Esophagus mucosa (tissue), 1 donor: ENCODE measurements at regions not wholly inside any gene's neighbourhood (a gene's known extent, or its start where the extent isn't known, plus 50 kb on each side); places are given as distances from the start of the nearest gene placed in this dataset.
"Not testable (repeated sequence)": the region's sequence is repeated elsewhere in the genome, so short reads cannot be mapped to it uniquely, and the experiment has no call there.

Source experiments
- ATAC-seq: fragments of 200-7000 bp; cut with Tn5 transposase; one replicate; pipeline ENCODE4 v1.9.1; 2020
- donor health status: DM: yes; HTN: yes; CAD: no.

DNA sequence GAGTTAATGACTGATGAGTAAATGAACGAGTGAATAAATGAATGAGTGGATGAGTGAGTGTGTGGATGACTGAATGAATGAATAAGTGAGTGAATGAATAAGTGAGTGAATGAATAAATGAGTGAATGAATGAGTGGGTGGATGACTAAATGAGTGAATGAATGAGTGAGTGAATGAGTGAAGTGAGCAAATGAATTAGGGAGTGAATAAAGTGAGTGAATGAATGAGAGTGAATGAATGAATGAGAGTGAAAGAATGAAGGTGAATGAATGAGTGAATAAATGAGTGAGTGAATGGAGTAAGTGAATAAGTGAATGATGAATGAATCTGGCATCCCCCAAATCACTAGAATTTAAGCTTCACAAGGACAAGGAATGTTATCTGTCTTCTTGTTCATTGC lies 1253.0 kb downstream of the TYW1 start:
- ATAC-seq = no peak

DNA sequence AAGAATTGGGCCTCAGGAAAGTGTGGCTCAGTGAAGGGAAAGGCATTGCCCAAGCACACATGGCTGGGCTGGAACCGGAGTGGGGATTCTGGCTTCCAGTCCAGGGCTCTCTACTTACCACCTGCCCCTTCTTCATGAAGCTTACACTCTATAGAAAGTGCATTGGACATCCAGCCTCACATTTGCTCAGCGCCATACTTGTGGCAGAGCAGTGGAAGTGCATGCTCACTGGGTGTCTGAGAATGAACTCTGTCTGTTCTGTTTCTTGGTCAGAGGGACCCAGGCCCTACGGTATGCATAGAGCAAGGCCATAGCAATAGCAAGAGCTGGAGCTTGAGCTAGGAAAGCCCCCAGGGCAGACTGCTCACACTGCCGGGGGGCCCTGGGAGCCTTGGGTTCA lies 1253.5 kb downstream of the TYW1 start:
- no peak for ATAC-seq

DNA sequence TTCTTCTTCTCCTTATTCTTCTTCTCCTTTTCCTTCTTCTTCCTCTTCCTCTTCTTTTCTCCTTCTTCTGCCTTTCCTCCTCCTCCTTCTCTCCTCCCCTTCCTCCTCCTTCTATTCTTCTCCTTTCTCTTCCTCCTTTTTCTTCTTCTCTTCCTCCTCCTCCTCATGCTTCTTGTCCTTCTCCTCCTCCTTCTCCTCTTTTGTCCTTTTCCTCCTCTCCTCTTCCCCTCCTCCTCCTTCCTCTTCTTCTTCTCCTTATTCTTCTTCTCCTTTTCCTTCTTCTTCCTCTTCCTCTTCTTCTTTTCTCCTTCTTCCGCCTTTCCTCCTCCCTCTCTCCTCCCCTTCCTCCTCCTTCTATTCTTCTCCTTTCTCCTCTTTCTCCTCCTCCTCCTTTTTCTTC lies 1258.2 kb downstream of the TYW1 start:
- ATAC-seq = not testable (repeated sequence)

DNA sequence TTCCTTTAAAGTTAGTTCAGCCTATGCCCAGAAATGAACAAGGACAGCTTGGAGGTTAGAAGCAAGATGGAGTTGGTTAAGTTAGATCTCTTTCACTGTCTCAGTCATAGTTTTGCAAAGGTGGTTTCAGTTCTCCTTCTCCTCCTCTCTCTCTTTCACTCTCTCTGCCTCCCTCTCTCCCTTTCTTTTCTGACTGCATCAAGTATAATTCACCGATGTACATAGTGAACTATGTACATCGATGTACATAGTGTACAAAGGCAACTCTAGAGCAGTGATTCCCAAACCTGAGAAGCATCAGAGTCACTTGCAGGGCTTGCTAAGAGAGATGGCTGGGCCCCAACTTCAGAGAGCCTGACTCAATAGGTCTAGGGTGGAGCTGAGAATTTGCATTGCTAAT lies 1259.7 kb downstream of the TYW1 start:
- no peak for ATAC-seq

DNA sequence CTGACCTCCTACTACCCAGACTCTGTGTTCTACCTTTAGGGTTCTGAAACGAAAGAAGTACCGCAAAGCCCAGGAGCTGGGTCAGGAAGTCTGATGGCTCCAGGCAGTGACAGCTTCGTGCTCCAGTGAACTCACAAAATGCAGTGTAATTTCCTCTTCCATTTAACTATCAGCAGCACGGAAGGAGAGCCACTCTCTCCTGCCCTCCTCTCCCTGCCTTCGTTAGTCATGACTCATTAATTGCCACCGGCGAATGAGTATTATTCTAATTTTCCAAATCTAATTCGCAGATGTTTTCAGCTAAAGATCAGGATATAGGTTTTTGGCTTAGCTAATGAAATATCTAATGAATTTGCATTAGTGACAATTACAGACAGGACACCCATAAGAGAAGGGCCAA lies 1262.0 kb downstream of the TYW1 start:
- ATAC-seq = no peak

DNA sequence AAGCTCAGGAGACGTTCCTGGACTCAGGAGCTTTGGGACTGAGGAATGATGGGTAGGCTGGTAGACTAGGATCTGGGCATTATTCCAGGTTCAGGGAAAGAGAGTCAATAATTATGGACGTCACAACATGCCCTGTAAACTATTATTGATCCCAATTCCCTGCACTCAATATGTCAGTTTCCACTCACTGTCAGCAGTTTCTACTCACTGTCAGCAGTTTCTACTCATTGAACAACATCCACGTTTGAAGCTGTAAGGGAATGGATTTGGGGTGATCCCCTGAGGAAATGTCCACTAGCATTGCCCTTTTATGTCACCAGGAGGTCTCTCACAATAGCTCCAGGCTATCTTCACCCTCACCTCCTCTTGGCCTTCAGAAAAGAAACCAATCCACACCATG lies 1268.6 kb downstream of the TYW1 start:
- ATAC-seq = no peak

DNA sequence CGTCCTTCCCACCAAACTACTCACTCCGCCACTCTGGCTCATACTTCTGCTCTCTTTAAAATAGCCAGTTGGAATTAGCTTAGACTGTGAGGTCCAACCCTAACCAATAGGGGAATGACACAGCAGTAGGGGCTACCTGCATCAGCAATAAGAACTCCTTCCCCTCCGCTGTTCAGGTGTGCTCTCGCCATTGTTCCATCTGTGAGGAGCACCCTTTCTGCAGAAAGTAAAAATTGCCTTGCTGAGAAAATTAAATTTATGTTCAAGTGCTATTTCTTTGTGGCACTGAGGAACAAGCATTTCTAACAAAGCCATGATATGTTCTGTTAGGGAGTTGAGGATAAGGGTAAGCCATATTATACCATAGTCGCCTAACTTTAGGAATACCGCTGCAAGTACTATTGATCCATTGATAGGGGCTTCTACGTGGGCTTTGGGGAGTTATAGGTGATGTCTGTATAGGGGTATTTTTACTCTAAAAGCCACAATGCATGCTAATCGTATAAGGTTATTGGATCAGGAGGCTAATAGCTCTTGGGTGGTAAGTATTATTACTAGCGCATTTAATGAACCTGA lies 1269.5 kb downstream of the TYW1 start:
- ATAC-seq = no peak

DNA sequence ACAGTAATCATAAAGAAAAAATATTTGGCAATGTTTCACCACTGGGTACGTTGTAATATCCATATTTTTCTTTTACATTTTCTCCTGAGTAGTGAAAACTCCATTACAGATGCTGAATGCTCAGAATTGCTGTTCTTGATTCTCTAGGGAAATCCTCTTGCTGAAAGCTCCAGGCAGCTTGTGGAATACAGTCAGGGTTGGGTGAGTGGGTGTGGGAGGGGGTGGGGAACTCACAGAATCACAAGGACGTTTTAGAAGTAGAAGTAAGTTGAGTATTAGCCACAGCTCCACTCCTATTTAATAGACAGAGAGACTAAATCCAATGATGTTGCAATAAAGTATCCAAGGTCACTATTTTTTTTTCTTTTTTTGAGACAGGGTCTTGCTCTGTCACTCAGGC lies 1270.9 kb downstream of the TYW1 start:
- no peak for ATAC-seq

DNA sequence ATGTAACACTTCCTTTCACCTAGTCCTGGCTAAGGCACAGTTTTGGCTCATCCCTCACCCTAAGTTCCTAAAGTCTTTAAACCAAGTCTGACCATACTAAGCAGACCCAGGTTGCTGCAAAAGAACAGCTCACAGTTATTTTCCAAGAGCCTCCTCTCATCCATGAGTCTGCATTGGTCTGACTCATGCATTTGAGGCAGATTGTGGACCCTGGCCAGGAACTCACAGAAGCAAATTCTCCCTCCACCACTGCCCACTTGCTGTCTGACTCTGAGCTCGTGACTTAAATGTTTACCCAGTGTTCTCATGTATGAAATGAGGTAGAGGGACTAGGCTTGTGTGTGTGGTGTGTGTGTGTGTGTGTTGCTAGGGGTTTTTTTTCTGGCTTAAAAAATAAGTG lies 1272.8 kb downstream of the TYW1 start:
- no peak for ATAC-seq

DNA sequence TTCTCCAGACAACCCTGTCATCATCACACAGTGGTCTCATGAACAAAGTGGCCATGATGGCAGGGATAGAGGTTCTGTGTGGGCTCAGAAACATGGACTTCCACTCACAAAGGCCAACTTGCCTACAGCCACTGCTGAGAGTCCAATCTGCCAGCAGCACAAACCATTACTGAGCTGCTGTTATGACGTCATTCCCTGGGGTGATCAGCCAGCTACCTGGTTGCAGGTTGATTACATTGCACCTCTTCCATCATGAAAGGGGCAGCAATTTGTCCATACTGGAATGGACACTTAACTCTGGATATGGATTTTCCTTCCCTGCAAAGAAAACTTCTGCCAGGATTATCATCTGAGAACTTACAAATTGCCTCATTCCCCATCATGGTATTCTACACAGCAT lies 1275.9 kb downstream of the TYW1 start:
- no peak for ATAC-seq

DNA sequence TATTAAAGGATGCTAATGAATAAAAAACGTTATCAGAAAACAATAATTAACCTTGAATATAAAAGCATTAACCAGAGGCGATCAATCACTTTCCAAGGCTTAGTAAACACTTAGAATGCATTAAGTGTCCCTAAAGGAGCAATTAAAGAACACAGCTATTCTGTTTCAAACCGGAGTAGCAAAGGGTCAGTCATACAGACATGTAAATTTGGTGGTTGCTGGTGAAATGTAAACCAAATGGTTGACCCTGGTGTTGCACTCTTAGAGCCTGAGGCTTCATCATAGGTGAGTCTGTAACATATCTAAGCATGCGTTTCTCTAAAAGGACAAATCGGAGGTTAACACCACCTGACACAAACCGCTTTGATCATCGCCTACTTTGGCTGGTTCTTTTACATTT lies 1280.1 kb downstream of the TYW1 start:
- ATAC-seq = no peak

DNA sequence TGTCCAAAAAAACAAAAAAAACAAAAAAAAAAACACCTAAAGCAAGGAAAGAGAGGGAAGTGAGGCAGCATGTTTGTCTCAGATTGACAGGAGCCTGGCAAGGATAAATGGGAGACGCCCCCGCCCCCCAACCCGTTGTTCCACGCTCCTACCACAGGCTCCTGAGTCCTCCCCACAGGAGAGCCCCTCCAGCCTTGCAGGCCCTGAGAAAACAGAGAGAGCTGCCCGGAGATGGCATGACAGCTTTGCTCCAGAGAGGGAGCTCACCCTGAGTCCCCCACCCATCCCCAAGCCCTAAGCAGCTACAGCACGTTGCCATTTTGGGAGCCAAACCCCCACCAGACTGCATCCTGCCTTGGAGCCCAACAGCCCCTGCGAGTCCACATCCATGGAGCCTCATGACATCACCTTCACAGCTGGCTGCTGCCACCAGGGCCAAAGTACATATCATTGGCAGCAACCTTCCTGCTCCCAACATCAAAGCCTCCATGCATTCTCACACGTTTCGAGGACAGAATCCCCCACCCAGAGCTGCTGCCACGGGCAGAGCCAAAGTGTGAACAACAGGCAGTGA lies 1283.3 kb downstream of the TYW1 start:
- no peak for ATAC-seq

DNA sequence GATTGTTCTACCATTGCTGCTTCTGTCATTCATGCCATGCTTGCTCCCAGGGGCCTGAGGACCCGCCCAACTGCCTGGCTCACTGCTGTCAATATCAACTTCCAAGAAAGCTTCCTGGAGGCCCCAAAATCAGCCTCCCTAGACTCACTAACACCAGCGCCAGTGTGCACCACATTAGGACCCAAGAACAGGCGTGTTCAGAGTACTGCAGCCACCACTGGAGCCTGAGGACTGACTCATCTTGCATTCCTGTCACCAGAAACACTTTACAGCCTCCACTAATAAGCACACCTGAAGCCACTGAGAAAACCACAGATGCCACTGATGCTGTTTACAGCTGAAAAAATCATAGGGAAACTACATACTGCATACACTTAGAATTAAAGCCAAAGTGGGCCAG lies 1284.3 kb downstream of the TYW1 start:
- ATAC-seq = no peak

DNA sequence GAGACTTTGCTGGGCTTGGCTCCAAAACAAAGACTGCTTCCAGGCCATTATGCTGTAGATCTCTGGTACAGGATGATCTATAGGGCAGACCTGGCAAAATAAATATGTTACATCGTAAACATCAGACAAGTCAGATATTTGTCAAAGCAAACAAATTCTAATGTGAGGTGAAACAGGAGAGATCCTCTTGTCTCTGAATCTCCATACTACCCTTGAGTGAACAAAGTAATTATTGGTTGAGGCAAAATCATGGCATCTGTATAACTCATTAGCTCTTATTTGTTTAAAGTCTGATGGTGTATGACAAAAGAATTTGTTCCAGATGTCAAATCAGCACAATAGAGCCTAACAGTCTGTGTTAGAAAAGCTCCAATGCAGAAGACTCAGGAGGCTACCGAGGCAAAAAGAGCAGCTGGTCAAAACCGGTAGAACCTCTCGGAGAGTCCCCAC lies 1291.5 kb downstream of the TYW1 start:
- no peak for ATAC-seq

DNA sequence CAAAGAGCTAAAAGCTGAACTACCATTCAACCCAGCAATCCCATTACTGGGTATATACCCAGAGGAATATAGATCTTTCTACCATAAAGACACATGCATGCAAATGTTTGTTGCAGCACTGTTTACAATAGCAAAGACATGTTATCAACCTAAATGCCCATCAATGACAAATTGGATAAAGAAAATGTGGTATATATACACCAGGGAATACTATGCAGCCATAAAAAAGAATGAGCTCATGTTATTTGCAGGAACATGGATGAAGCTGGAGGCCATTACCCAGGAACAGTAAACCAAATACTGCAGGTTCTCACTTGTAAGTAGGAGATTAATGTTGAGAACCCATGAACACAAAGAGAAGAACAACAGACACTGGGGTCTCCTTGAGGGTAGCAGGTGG lies 1295.1 kb downstream of the TYW1 start:
- ATAC-seq = no peak

DNA sequence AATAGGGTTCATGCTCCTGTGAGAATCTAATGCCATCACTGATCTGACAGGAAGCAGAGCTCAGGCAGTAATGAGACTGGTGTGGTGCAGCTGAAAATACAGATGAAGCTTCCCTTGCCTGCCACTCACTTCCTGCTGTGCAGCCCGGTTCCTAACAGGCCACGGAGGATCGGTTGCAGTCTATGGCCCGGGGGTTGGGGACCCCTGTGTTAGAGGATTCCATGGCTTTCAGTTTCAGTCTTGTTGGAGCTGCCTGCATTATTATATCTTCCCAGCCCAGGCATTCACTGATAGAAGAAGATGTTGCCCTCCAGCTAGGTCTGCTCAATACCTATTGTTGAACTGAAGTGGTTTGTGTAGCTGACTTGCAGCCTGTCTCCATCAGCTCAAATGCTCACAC lies 1298.8 kb downstream of the TYW1 start:
- ATAC-seq = no peak

DNA sequence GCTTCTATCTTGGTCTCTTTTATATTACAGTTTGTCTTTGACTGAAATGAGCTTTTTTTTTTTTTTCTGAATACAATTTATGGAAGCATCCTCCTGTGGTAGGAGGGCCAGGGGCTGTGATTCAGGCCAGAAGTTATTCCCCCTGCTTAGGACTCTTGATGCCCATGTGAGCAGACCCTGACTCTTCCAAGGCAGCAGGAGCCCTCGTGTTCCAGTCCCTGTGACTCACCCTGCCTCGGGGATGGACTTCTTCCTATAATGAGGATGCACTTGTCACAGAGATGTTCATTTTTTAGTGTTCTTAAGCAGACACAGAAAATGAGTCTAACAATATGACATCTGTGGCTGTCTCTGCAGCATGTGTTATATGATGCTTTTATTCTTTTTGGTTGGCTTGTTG lies 1293.7 kb upstream of the AUTS2 start:
- no peak for ATAC-seq

DNA sequence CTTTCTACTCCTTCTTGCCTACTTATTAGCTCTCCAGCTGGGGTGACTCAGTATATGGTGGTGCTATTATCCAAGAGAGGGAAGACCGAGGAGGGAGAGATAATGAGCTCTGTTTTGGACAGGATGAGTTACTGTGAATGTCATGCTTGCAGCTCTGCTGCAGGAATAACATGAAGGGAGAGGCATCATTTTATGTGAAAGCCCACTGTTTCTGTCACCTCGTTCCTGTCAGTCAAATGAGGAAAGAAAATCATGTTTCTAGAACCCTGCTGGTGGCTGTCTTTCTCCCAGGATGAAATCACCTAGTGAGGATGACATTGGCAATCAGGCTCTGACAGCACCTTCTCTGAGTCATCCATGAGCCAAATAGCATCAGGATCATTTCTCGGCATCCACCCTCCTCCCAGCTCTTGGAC lies 1291.6 kb upstream of the AUTS2 start:
- no peak for ATAC-seq

DNA sequence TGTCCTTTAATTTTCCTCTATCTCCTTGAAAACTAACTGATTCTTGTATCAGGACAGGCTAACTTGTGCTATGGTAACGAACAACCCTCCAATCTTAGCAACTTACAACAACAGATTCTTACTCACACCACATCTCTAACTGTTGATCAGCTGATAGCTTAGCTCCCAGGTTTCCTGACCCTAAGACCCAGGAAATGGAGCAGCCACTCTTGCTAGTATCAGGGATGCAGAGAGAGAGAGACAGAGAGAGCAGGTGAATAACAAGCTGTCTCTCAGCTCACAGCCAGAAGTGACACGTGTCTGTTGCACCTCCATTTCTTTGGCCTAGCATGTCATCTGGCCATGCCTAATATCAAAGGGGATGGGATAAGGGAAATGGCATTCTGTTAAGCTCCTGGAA lies 1289.0 kb upstream of the AUTS2 start:
- no peak for ATAC-seq

DNA sequence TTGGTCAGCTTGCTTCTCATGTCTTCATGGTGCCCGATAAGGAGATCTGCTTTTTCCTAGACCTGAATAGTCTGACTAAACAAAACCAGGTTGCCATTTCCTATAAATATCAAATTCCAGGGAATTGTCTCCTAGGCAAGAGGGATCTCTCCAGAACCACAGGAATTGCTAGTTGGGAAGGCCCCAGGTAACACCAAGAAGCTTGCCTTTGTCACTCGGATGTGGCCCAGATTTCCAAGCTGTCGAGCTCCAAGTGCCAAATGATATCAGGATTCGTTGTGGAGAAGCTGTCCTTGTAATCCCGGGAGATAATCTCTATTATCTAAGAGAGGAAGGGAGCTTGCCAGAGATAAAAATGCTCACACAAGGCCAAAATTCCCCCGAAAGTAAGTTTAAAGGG lies 1288.5 kb upstream of the AUTS2 start:
- no peak for ATAC-seq

DNA sequence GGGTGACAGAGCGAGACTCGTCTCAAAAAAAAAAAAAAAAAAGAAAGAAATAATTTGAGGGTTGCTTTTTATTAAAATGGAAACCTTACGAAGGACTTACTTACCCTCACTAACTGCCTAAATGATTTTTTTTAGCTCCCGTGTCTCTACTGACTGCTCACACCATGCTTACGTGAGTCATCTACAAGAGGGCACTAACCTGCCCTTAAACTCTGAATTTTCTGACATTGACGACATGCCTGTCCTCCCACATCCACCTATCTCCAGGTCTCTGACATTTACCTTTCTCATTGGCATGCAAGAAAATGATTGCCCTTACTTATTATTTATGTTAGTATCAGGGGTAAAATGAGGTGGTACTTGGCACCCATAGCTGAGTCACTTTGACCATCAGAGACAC lies 1286.3 kb upstream of the AUTS2 start:
- ATAC-seq = no peak

DNA sequence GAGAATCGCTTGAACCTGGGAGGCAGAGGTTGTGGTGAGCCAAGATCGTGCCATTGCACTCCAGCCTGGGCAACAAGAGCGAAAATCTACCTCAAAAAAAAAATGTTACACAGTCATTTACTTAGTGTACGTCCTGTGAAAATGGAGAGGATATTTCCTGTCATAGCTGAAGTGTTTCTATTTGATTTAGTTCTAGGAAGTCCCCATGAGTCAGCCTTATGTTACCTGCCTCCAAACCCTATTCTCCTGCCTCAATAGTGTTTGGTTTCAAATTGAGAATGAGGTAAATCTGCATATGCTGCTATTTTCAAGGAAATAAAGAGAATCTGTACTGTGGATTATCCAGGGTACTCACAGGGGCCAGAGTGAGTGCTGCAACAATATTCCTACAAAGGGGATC lies 1284.5 kb upstream of the AUTS2 start:
- ATAC-seq = no peak

DNA sequence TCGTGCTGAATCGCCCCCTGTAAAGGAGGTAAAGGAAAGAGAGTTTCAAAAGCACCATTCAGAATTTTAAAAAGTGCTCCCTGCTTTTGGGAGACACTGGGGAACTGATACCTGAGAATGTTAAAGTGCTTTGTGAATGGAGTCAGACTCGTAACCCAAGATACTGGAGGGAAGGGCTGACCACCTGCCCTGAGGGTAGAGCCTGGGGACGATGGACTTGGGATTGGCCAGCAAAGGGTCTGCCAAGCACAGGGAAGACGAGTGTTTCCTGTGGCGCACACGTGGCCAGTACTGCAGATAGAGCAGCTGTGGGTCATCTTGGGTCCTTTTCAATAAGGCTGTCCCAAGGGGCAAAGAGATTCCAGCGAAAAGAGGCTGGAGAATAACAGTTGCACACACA lies 1284.1 kb upstream of the AUTS2 start:
- no peak for ATAC-seq

DNA sequence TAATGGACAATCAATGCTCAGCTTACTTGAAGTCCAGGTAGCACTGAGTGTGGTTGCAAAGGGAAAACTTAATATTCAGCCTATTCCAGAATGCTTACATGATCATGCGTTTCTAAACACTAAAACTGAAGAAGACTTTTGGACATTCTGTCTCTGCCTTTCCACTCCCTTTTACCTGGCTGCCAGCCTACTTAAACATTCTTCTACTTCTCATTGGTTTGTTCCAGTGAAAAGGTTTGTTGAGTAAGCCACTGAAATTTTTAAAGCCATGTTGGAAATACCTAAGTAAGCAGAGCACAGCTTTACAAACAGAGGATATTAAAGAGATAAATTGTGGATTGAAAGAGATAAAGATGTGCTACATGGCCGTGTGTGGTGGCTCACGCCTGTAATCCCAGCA lies 1280.8 kb upstream of the AUTS2 start:
- no peak for ATAC-seq

DNA sequence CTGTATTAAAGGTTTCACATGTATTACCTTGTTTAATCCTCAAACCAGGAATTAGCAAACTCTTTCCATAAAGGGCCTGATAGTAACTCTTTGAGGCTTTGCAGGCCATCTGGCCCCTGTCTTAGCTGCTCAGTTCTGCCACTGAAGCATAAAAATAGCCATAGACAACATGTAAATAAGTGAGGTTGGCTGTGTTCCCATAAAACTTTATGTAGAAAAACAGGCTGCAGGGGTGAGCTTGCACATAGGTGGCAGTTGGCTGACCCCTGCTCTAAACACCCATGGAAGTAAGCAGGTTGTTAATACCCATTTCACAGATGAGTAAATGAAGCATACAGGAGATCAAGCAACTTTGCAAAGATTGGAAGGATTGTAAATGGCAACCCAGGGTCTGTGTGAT lies 1279.2 kb upstream of the AUTS2 start:
- no peak for ATAC-seq
